Activated CD8-positive, alpha-beta memory T cell treated with anti-CD3 and anti-CD28 coated beads, Interleukin-2, amount 50 U/mL, for 1 hour (primary cell): ENCODE measurements at regions not wholly inside any gene's neighbourhood (a gene's known extent, or its start where the extent isn't known, plus 50 kb on each side); places are given as distances from the start of the nearest gene placed in this dataset.
"Not testable (repeated sequence)": the region's sequence is repeated elsewhere in the genome, so short reads cannot be mapped to it uniquely, and the experiment has no call there.

Experiments used
- DNase-seq: peaks from one replicate; pipeline ENCODE4 v3.0.0-alpha.2; 2020; ENCODE audit errors: extremely low read depth

DNA sequence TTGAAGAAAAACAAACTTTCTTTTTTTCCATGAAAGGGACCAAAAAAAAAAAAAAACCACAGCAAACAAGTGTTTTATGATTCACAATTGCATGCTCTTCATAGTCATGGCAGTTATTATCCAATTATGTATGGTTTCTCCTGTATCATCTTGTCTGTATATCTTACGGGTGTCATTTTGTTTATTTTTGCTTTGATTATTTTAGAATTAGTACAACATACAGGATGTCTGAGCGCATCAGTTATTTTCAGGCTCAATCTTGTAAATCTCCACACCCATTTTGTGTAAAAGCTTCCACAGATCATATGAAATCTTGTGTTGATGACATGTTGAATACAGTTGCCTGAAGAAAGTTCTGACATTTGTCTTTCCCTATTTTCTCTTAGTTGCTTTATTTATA, 280.3 kb downstream of the KLF5 start:
- no peak for DNase-seq

DNA sequence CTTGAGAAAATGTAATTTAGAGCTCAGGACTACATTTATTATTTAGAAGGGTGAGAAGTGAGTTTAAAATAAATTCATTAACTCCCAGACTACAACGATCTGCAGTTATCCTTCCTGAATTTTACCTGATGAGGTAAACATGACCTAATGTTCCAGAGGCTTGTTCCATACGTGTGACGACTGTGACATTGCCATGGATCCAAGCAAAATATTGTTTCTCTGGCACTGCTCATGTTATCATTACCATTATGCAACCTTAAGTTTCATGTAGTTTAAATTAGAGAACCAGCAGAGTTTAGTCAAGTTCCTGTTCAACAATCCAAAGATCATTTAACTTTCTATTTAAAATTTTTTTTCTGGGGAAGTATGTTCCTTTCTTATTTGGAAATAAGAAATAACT, 279.6 kb downstream of the KLF5 start:
- DNase-seq, result no peak

DNA sequence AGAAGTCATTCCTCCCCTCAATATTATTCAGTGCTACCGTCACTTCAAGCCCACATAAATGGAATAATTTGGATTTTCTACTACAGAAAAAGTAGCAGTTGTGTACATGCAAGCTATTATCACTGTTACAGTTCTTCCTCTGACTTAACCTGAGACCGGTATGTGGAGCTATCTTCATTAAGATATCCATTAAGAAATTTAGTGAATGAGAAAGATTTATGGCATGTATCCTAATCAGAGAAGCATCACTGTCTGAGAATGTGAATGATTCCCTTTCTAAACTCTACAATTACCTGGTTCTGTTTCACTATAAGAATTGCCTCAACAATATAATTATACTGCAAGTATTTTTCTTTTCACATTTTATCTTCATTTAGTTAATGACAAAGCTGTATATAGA, 278.7 kb downstream of the KLF5 start:
- no peak for DNase-seq

DNA sequence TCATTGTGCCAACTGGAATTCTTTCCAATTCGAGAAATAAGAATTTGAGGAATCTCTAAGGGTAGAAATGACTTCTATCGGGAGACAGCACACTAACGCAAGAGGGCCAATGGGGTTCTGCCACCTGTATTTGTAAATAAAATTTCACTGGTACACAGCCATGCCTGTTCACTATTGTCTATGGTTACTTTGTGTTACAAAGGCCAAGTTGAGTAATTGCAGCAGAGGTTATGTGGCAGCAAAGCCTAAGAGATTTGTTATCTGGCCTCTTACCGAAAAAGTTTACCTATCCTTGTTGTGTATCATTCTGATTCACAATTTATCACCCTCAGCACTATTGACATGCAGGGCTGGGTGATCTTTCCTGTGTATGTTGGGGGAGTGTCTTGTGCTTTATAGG, 278.0 kb downstream of the KLF5 start:
- DNase-seq, result no peak

- DNase-seq, result no peak
Measured at GRCh38 chr13:73335944-73336343, 277.1 kb downstream of the KLF5 start.

DNA sequence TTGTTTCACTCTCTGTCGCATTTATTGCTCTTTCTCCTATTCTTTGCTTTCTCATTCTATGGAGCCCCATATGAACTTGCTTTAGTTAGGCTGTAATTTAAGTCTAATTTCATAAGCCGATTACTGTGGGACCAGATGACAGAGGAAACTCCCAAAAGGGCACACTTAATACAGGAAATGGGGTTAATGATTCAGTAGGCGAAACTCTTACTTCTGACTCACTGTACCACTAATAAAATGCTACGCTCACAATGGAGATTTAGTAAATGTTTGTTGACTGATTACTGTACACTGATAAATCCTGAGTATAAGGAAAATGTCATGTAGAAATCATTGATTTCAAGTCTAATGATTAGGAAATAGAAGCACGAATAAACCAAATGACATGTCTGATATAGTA, 276.4 kb downstream of the KLF5 start:
- no peak for DNase-seq

- no peak for DNase-seq
Measured at GRCh38 chr13:73334445-73334844, 275.6 kb downstream of the KLF5 start.

DNA sequence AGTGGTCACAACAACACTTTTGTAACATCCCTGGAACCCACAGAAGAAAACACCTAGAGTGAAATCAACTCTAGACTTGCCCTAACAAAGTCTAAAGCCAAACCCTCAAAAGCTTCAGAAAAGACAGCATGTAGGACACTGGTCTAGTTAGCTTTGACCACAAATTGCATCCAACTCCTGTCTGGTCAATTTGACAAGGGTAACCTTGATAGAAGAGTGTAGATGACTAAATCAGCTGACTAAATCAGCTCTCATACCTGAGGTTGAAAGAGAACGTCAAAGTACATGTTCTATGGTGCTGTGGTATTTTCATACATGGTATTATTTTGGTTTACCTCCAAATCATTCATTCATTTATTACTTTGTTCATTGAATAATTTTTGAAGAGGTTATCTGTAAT, 272.8 kb downstream of the KLF5 start:
- DNase-seq, result no peak

DNA sequence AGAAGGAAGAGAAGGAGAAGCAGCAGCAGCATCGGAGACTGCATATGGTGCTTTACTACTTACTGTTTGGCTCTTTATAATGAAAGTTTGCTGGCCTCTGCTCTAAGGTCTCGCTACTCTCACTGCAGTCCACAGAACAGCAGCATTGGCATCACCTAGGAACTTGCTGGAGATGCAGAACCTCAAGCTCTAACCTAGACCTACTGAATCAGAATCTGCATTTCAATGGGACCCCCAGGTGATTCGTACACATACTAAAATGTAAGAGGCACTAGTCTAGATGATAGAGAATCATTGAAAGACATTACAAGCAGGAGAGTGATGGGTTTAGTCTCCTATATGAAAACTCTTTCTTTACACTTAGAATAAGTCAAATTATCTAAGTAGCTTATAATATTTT, 270.6 kb downstream of the KLF5 start:
- DNase-seq, result no peak

GRCh38 chr13:73327579-73327978, 268.8 kb downstream of the KLF5 start:
- no peak for DNase-seq

DNA sequence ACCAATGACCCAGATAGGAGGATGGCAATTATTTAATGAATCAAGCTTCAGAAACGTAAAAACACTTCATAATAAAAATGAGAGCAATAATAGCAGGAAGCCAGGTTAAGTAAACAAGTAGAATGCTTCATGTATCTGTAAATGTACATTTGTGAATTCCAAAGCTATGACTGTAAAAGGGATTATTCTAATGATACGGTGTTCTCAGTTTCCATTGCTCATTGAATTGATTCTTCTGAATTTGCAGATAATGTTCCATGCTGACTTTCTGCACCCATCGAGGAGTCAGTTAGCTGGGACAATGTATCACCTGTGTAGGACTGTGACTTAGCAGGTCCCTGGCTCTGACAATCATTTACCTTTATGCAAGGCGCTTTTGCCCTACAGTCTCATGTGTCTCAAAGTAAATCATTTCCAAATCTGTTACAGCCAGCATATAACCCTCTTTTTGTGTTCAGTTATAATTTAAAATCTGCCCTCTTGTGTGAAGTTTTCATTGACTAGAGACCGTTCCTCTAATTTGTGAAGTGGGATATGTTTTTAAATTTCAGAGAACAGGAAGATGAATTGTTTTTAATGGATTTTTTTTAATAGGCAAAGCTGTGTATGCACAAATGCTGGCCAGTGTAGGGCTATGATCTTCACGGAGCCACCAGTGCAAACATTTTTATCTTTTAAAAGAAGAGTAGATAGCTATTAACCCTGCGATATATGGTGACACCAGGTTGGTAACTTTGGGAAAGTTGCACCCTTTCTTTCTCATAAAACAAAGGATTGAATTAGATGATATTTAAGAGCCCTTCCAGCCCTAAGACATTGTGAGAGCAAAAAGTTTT, 267.1 kb downstream of the KLF5 start:
- no peak for DNase-seq

GRCh38 chr13:73324842-73325722, 266.3 kb downstream of the KLF5 start:
- DNase-seq, result no peak

DNA sequence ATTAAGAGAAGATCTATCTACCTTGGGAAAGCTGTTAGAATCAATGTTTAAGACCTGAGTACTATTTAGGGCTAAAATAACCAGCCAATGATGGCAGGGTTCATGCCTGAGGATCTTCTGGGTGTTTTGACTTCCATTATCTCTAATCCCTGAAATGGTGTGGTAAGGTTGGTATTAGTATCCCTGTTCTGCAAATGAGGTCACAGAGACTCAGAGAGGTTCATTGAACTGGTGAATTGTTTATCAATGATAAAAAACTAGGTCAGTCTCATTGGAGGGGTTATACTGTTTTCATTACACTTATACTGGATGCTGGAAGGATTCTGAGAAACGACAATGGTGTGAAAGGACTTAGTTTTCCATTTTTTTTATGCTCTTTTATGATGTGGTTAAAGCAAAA, 264.8 kb downstream of the KLF5 start:
- no peak for DNase-seq

GRCh38 chr13:73321043-73321442, 262.2 kb downstream of the KLF5 start:
- DNase-seq, result no peak

DNA sequence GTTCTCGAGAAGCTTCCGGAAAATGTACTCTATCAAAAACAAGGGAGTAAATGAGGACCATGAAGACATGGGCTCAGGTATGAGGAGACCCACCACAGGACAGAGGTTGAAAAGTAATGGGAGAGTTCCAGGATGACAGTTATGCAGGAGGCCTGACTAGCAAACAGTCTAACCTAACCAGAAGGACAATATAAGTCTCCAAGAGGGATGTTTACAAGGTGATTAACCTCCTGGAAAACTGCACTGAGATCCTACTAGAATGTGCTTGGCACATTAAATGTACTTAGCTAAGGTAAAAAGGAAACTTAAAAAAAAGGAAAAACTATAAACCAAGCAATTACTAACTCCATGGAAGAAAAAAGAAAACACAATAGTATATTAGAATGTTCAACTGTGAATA, 258.3 kb downstream of the KLF5 start:
- DNase-seq, result no peak

- no peak for DNase-seq
Measured at GRCh38 chr13:73310366-73310765, 251.6 kb downstream of the KLF5 start.

- no peak for DNase-seq
Measured at GRCh38 chr13:73307481-73307880, 248.7 kb downstream of the KLF5 start.

GRCh38 chr13:73306688-73307087, 247.9 kb downstream of the KLF5 start:
- no peak for DNase-seq

GRCh38 chr13:73304442-73304841, 245.6 kb downstream of the KLF5 start:
- DNase-seq, result no peak

DNA sequence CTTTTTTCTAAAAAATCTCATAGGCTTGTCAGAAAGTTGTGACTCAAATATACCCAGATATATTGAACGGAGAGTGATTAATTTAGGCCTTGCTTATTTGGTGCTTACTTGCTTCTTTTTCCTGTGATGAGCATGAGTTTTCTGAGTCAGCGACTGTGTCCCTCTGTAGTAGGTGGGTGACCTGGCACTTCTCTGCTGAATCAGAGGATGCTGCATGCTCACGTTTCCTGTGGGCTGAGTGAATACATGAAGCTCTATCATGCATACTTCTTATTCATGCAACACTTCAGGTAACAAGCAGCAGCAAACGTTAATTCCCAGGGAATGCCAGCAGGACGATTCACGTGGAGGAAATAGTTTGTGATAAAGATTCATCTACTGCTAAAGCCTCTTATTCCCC, 245.0 kb downstream of the KLF5 start:
- DNase-seq, result no peak

DNA sequence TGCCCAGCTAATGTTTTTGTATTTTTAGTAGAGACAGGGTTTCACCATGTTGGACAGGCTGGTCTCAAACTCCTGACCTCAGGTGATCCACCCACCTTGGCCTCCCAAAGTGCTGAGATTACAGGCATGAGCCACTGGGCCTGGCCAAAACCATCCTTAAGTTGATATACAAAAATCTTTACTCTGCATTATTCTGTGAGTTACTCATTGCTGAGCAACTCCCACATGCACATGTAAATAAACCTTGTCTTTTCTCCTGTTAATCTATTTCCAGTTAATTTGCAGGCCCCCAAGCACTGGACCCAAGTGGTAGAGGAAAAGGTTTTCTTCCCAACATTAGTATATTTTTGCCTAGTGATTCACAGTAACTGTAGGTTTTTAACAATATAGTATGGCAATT, 242.8 kb downstream of the KLF5 start:
- not testable (repeated sequence) for DNase-seq

GRCh38 chr13:73300718-73301425, 242.1 kb downstream of the KLF5 start:
- DNase-seq, result no peak
